ENCODE measurements at regions not wholly inside any gene's neighbourhood (a gene's known extent, or its start where the extent isn't known, plus 50 kb on each side); places are given as distances from the start of the nearest gene placed in this dataset.

- no peak for DNase-seq
These were observed 572.2 kb downstream of the BUD13 start for GRCh38 chr11:116200564-116200963.

- no peak for DNase-seq
These were observed 573.6 kb downstream of the BUD13 start for GRCh38 chr11:116199182-116199581.

GRCh38 chr11:116194156-116194904 lies 578.5 kb downstream of the BUD13 start:
- DNase-seq = no peak

- DNase-seq = peak; percentile 86
These were observed 579.3 kb downstream of the BUD13 start for GRCh38 chr11:116193321-116194131.

- peak; percentile 19 for DNase-seq
These were observed 580.1 kb downstream of the BUD13 start for GRCh38 chr11:116192509-116193210.

- no peak for DNase-seq
These were observed 581.9 kb downstream of the BUD13 start for GRCh38 chr11:116190861-116191260.

- no peak for DNase-seq
These were observed 583.2 kb downstream of the BUD13 start for GRCh38 chr11:116189408-116190170.

GRCh38 chr11:116188350-116188749 lies 584.4 kb downstream of the BUD13 start:
- DNase-seq = no peak

GRCh38 chr11:116187026-116187425 lies 585.8 kb downstream of the BUD13 start:
- no peak for DNase-seq

GRCh38 chr11:116185551-116185950 lies 587.2 kb downstream of the BUD13 start:
- no peak for DNase-seq

GRCh38 chr11:116184763-116185162 lies 588.0 kb downstream of the BUD13 start:
- no peak for DNase-seq

GRCh38 chr11:116182356-116182966 lies 590.3 kb downstream of the BUD13 start:
- DNase-seq = no peak

- DNase-seq = no peak
These were observed 591.8 kb downstream of the BUD13 start for GRCh38 chr11:116180806-116181600.

GRCh38 chr11:116179401-116179800 lies 593.4 kb downstream of the BUD13 start:
- no peak for DNase-seq

GRCh38 chr11:116177521-116178210 lies 595.1 kb downstream of the BUD13 start:
- peak; percentile 22 for DNase-seq

- no peak for DNase-seq
These were observed 596.2 kb downstream of the BUD13 start for GRCh38 chr11:116176484-116177005.

- no peak for DNase-seq
These were observed 597.1 kb downstream of the BUD13 start for GRCh38 chr11:116175707-116176106.

GRCh38 chr11:116173941-116174911 lies 598.6 kb downstream of the BUD13 start:
- no peak for DNase-seq

GRCh38 chr11:116173506-116173905 lies 599.3 kb downstream of the BUD13 start:
- DNase-seq = no peak

Data from fibroblast of skin of scalp (primary cell).